Tibial nerve (tissue), 4 donors: ENCODE measurements at regions not wholly inside any gene's neighbourhood (a gene's known extent, or its start where the extent isn't known, plus 50 kb on each side); places are given as distances from the start of the nearest gene placed in this dataset.

ENCODE experiments used
- DNase-seq, 2 donors: peaks; one replicate each; pipeline ENCODE4 v3.0.0-alpha.2; 2019; ENCODE audit warnings: low spot score in 2 of 2
- H3K27ac ChIP-seq, 4 donors: fragments of 200-600 bp; sonication (generic) in 3 of 4; one replicate each; pipeline ENCODE4 v1.5.1; 2017 to 2019; ENCODE audit warnings: mild to moderate bottlenecking in 1 of 4
- H3K27me3 ChIP-seq, 2 donors: fragments of 200-600 bp; sonication (generic) in 1 of 2; one replicate each; pipeline versions ENCODE4 v1.5.1 to v1.6.0; 2017 to 2019
- H3K36me3 ChIP-seq, 3 donors: fragments of 200-600 bp; sonication (generic); one replicate each; pipeline ENCODE4 v1.5.1; 2018 to 2019
- H3K4me1 ChIP-seq, 4 donors: fragments of 200-600 bp; sonication (generic) in 3 of 4; one replicate each; pipeline ENCODE4 v1.5.1; 2017 to 2019
- H3K4me3 ChIP-seq, 4 donors: fragments of 200-600 bp; sonication (generic) in 3 of 4; one replicate each; pipeline ENCODE4 v1.5.1; 2017 to 2019; ENCODE audit warnings: mild to moderate bottlenecking in 1 of 4, moderate library complexity in 1 of 4
- H3K9me3 ChIP-seq, 4 donors: fragments of 200-600 bp; sonication (generic) in 3 of 4; one replicate each; pipeline ENCODE4 v1.5.1; 2017 to 2019
- CTCF ChIP-seq, 5 experiments: fragments of 200-600 bp in 3 of 5; fragments of 450-650 bp in 2 of 5; sonication (generic) in 3 of 5; IDR thresholded peaks; one replicate each; pipeline ENCODE4 v1.5.1; 2016 to 2019; ENCODE audit warnings: antibody characterized with exemption in 5 of 5, mild to moderate bottlenecking in 3 of 5, moderate library complexity in 2 of 5
- EP300 ChIP-seq, 2 donors: sonication (generic); formaldehyde crosslinking; IDR thresholded peaks; one replicate each; pipeline ENCODE4 v1.6.1; 2017; ENCODE audit warnings: antibody characterized with exemption in 2 of 2, mild to moderate bottlenecking in 1 of 2
- POLR2A ChIP-seq, 2 donors: fragments of 450-650 bp; IDR thresholded peaks; one replicate each; pipeline ENCODE4 v1.6.1; 2017; ENCODE audit warnings: antibody characterized with exemption in 2 of 2, mild to moderate bottlenecking in 2 of 2, moderate library complexity in 2 of 2
- WGBS, 2 donors: methylation state at CpG; one replicate each; pipeline ENCODE4 v1.1.5; 2018; 5-methylcytosine and 5-hydroxymethylcytosine counted together

GRCh38 chr20:22927537-22927936, 107.6 kb upstream of the SSTR4 start:
- DNase-seq, result no peak
- Histone ChIP-seq H3K27ac (no peak overlapping the region), H3K4me1 (no peaks in the 10 kb centered on the region), H3K27me3 (no peaks in the 10 kb centered on the region), H3K36me3 (no peaks in the 10 kb centered on the region), H3K4me3 (no peak overlapping the region), H3K9me3 (no peaks in the 10 kb centered on the region)
- TF ChIP-seq CTCF (IDR thresholded peaks at IDR 0.05) (no peak), EP300 (IDR thresholded peaks at IDR 0.05) (no peak), POLR2A (IDR thresholded peaks at IDR 0.05) (no peak)
- WGBS, 2 donors, result 53 to 54% methylated on average over 3 of the region's 3 CpGs

- Histone ChIP-seq H3K4me3 (no peak overlapping the region), H3K36me3 (no peaks in the 10 kb centered on the region), H3K27me3 (no peaks in the 10 kb centered on the region), H3K27ac (no peak overlapping the region), H3K9me3 (no peaks in the 10 kb centered on the region), H3K4me1 (no peaks in the 10 kb centered on the region)
- TF ChIP-seq EP300 (IDR thresholded peaks at IDR 0.05), result no peak
- no peak for TF ChIP-seq POLR2A (IDR thresholded peaks at IDR 0.05)
- no peak for TF ChIP-seq CTCF (IDR thresholded peaks at IDR 0.05)
- no peak for DNase-seq
- WGBS, 2 donors, result 80 to 88% methylated on average over 7 of the region's 7 CpGs
Measured at GRCh38 chr20:22928679-22929078, 106.4 kb upstream of the SSTR4 start.

GRCh38 chr20:22929661-22930060, 105.5 kb upstream of the SSTR4 start:
- Histone ChIP-seq H3K27ac (no peak overlapping the region), H3K36me3 (no peaks in the 10 kb centered on the region), H3K9me3 (no peaks in the 10 kb centered on the region), H3K27me3 (no peaks in the 10 kb centered on the region), H3K4me1 (no peaks in the 10 kb centered on the region), H3K4me3 (no peak overlapping the region)
- WGBS, 2 donors, result 87 to 91% methylated on average over 2 of the region's 2 CpGs
- no peak for DNase-seq
- TF ChIP-seq CTCF (IDR thresholded peaks at IDR 0.05) (no peak), POLR2A (IDR thresholded peaks at IDR 0.05) (no peak), EP300 (IDR thresholded peaks at IDR 0.05) (no peak)

- Histone ChIP-seq H3K36me3 (no peaks in the 10 kb centered on the region), H3K27ac (no peak overlapping the region), H3K4me1 (no peaks in the 10 kb centered on the region), H3K4me3 (no peak overlapping the region), H3K27me3 (no peaks in the 10 kb centered on the region), H3K9me3 (peaks cover 0 to 5% (median 0%) of the 10 kb centered on the region in 4 donors)
- DNase-seq, result no peak
- TF ChIP-seq CTCF (IDR thresholded peaks at IDR 0.05) (no peak), EP300 (IDR thresholded peaks at IDR 0.05) (no peak), POLR2A (IDR thresholded peaks at IDR 0.05) (no peak)
- 80 to 81% methylated on average over 7 of the region's 7 CpGs for WGBS, 2 donors
Measured at GRCh38 chr20:22931653-22932608, 103.2 kb upstream of the SSTR4 start.

GRCh38 chr20:22939181-22939580, 95.9 kb upstream of the SSTR4 start:
- Histone ChIP-seq H3K4me3 (no peak overlapping the region), H3K4me1 (no peaks in the 10 kb centered on the region), H3K9me3 (peaks cover 0 to 5% (median 0%) of the 10 kb centered on the region in 4 donors), H3K27me3 (no peaks in the 10 kb centered on the region), H3K36me3 (no peaks in the 10 kb centered on the region), H3K27ac (no peak overlapping the region)
- no peak for DNase-seq
- 27 to 28% methylated on average over 3 of the region's 3 CpGs for WGBS, 2 donors
- no peak for TF ChIP-seq CTCF (IDR thresholded peaks at IDR 0.05)
- no peak for TF ChIP-seq EP300 (IDR thresholded peaks at IDR 0.05)
- no peak for TF ChIP-seq POLR2A (IDR thresholded peaks at IDR 0.05)
